GM10266 (cell line): ENCODE measurements at regions not wholly inside any gene's neighbourhood (a gene's known extent, or its start where the extent isn't known, plus 50 kb on each side); places are given as distances from the start of the nearest gene placed in this dataset.

Source experiments
- DNase-seq: peaks from one replicate; pipeline ENCODE4 v3.0.0; 2012; ENCODE audit errors: extremely low spot score
- CTCF ChIP-seq: IDR thresholded peaks from 2 replicates; pipeline ENCODE4 v1.5.1; 2012; ENCODE audit warnings: mild to moderate bottlenecking, low read depth; ENCODE audit not compliant: control insufficient read depth, insufficient read depth; ENCODE audit errors: missing control alignments

GRCh38 chr11:116420030-116420429 is 352.8 kb downstream of the BUD13 start:
- TF ChIP-seq CTCF: no peak
- DNase-seq: no peak

- no peak for TF ChIP-seq CTCF
- no peak for DNase-seq
These were observed 354.3 kb downstream of the BUD13 start for GRCh38 chr11:116418388-116419041.

- no peak for TF ChIP-seq CTCF
- DNase-seq: no peak
These were observed 355.9 kb downstream of the BUD13 start for GRCh38 chr11:116416852-116417251.

GRCh38 chr11:116415095-116415494 is 357.7 kb downstream of the BUD13 start:
- no peak for DNase-seq
- no peak for TF ChIP-seq CTCF

- no peak for TF ChIP-seq CTCF
- no peak for DNase-seq
These were observed 358.4 kb downstream of the BUD13 start for GRCh38 chr11:116414357-116414880.

GRCh38 chr11:116413301-116414242 is 359.2 kb downstream of the BUD13 start:
- DNase-seq: no peak
- no peak for TF ChIP-seq CTCF

GRCh38 chr11:116412118-116412889 is 360.5 kb downstream of the BUD13 start:
- no peak for DNase-seq

More at GRCh38 chr11:116412118-116412889, 360.5 kb downstream of the BUD13 start:
- TF ChIP-seq CTCF: no peak
